H1 (cell line): ENCODE measurements at regions not wholly inside any gene's neighbourhood (a gene's known extent, or its start where the extent isn't known, plus 50 kb on each side); places are given as distances from the start of the nearest gene placed in this dataset.

Experiments used
- BCL11A ChIP-seq, 2 experiments: IDR thresholded peaks; one replicate each; pipeline ENCODE4 v1.6.1; 2011; ENCODE audit warnings: low read depth in 2 of 2, low read length in 2 of 2, mild to moderate bottlenecking in 2 of 2
- CHD7 ChIP-seq: fragments of 300-600 bp; sonication (generic); IDR thresholded peaks from 2 replicates; pipeline ENCODE4 v1.7.1; 2012; ENCODE audit warnings: low read length, moderate library complexity, mild to moderate bottlenecking, inconsistent platforms; ENCODE audit not compliant: insufficient replicate concordance
- E2F6 ChIP-seq: IDR thresholded peaks from 2 replicates; pipeline ENCODE4 v1.6.1; 2012; ENCODE audit warnings: inconsistent platforms
- EP300 ChIP-seq, 2 experiments: IDR thresholded peaks; 1 replicate in 1 of 2; 2 replicates in 1 of 2; pipeline ENCODE4 v1.6.1; 2011 to 2012; ENCODE audit warnings: low read depth in 2 of 2, low read length in 2 of 2, mild to moderate bottlenecking in 2 of 2, borderline replicate concordance in 1 of 2, inconsistent platforms in 1 of 2, moderate library complexity in 1 of 2
- HDAC2 ChIP-seq, 2 experiments: fragments of 300-600 bp in 1 of 2; sonication (generic) in 1 of 2; IDR thresholded peaks; 2 replicates each; pipeline ENCODE4 v1.6.1; 2011 to 2012; ENCODE audit warnings: low read depth in 2 of 2, low read length in 2 of 2, mild to moderate bottlenecking in 2 of 2, moderate library complexity in 2 of 2, borderline replicate concordance in 1 of 2, inconsistent platforms in 1 of 2
- HDAC6 ChIP-seq: IDR thresholded peaks from one replicate; pipeline ENCODE4 v1.7.1; 2012; ENCODE audit warnings: low read depth, mild to moderate bottlenecking, inconsistent platforms, low read length, moderate library complexity
- POLR2AphosphoS5 ChIP-seq: IDR thresholded peaks from 2 replicates; pipeline ENCODE4 v1.6.1; 2011; ENCODE audit warnings: low read depth, low read length
- RBBP5 ChIP-seq: IDR thresholded peaks from 2 replicates; pipeline ENCODE4 v1.7.1; 2012; ENCODE audit warnings: low read depth, mild to moderate bottlenecking, inconsistent platforms, low read length, moderate library complexity, borderline replicate concordance
- RNF2 ChIP-seq: fragments of 200-900, 300-1000 bp; sonication (generic); IDR thresholded peaks from 2 replicates; pipeline ENCODE4 v1.7.1; 2016; ENCODE audit warnings: borderline replicate concordance, low read depth, mild to moderate bottlenecking, antibody characterized with exemption, low read length; ENCODE audit not compliant: poor library complexity, severe bottlenecking; ENCODE audit errors: missing control alignments
- TAF7 ChIP-seq: optimal IDR thresholded peaks from 2 replicates; pipeline ENCODE3; 2011; ENCODE audit warnings: low read depth, mild to moderate bottlenecking, inconsistent platforms, low read length, moderate library complexity, borderline replicate concordance

GRCh38 chr2:145861940-145862339 is 1342.0 kb upstream of the ZEB2 start (continued):
- no peak for TF ChIP-seq CHD7
- TF ChIP-seq EP300 (IDR thresholded peaks at IDR 0.05; ENCODE audit: borderline replicate concordance in 1 of 2, low read depth in 2 of 2, low read length in 2 of 2): no peak
- no peak for TF ChIP-seq HDAC6
- TF ChIP-seq RNF2: no peak
- no peak for TF ChIP-seq TAF7
- TF ChIP-seq E2F6: no peak
- no peak for TF ChIP-seq HDAC2 (IDR thresholded peaks at IDR 0.05; ENCODE audit: borderline replicate concordance in 1 of 2, low read depth in 2 of 2, low read length in 2 of 2)
- no peak for TF ChIP-seq POLR2AphosphoS5
- TF ChIP-seq BCL11A (IDR thresholded peaks at IDR 0.05; ENCODE audit: low read depth in 2 of 2, low read length in 2 of 2): no peak
- no peak for TF ChIP-seq RBBP5
